Natural killer cell (primary cell): ENCODE measurements at regions not wholly inside any gene's neighbourhood (a gene's known extent, or its start where the extent isn't known, plus 50 kb on each side); places are given as distances from the start of the nearest gene placed in this dataset.

ENCODE experiments used
- ATAC-seq, 3 donors: fragments of 150-1000 bp in 2 of 3; fragments of 200-7000 bp in 1 of 3; cut with Tn5 transposase; 1 replicate in 1 of 3; 2 replicates in 2 of 3; pipeline ENCODE4 v1.10.0; 2021; ENCODE audit warnings: mild to moderate bottlenecking in 2 of 3, moderate library complexity in 2 of 3
- DNase-seq, 2 donors: peaks; one replicate each; pipeline versions ENCODE4 v3.0.0 to v3.0.0-alpha.2; 2013 to 2021; ENCODE audit warnings: mixed read lengths in 1 of 2
- H3K27ac ChIP-seq: one replicate; pipeline ENCODE4 v1.5.1; 2013; ENCODE audit warnings: mild to moderate bottlenecking, low read length
- H3K27me3 ChIP-seq: one replicate; pipeline ENCODE4 v1.6.1; 2013; ENCODE audit warnings: low read length; ENCODE audit not compliant: control insufficient read depth, insufficient read depth
- H3K36me3 ChIP-seq: one replicate; pipeline ENCODE4 v1.6.1; 2013; ENCODE audit warnings: low read length; ENCODE audit not compliant: control insufficient read depth, insufficient read depth
- H3K4me1 ChIP-seq: one replicate; pipeline ENCODE4 v1.6.1; 2013; ENCODE audit warnings: low read length; ENCODE audit not compliant: control insufficient read depth, insufficient read depth
- H3K4me3 ChIP-seq: one replicate; pipeline ENCODE4 v1.5.1; 2013; ENCODE audit warnings: low read length
- H3K9me3 ChIP-seq: one replicate; pipeline ENCODE4 v1.6.1; 2013; ENCODE audit warnings: low read length; ENCODE audit not compliant: control insufficient read depth, insufficient read depth
- H3K27ac Mint-ChIP-seq, 2 donors: one replicate each; pipeline ENCODE4 v1.8.0; 2022; ENCODE audit warnings: mild to moderate bottlenecking in 2 of 2, mixed read lengths in 2 of 2, moderate library complexity in 1 of 2
- H3K27me3 Mint-ChIP-seq, 2 donors: one replicate each; pipeline ENCODE4 v1.8.0; 2022; ENCODE audit warnings: low read depth in 2 of 2, mixed read lengths in 2 of 2
- H3K36me3 Mint-ChIP-seq: one replicate; pipeline ENCODE4 v1.8.0; 2022; ENCODE audit warnings: mixed read lengths
- H3K4me1 Mint-ChIP-seq, 2 donors: one replicate each; pipeline ENCODE4 v1.8.0; 2022; ENCODE audit warnings: mixed read lengths in 2 of 2
- H3K4me3 Mint-ChIP-seq: one replicate; pipeline ENCODE4 v1.8.0; 2022; ENCODE audit warnings: mild to moderate bottlenecking, moderate library complexity, mixed read lengths
- H3K9me3 Mint-ChIP-seq, 2 donors: one replicate each; pipeline ENCODE4 v1.8.0; 2022; ENCODE audit warnings: mixed read lengths in 2 of 2
- CTCF ChIP-seq: fragments of 200-600 bp; IDR thresholded peaks from one replicate; pipeline ENCODE4 v1.8.0; 2022; ENCODE audit warnings: antibody characterized with exemption
- WGBS: methylation state at CpG from one replicate; pipeline ENCODE4 v1.1.7; 2013; ENCODE audit warnings: missing lambda C conversion rate; ENCODE audit not compliant: insufficient coverage; 5-methylcytosine and 5-hydroxymethylcytosine counted together
- intact Hi-C: fragments of 100-400 bp; cut with micrococcal nuclease; formaldehyde crosslinking; loops from one replicate; pipeline ENCODE4 v1.14.2; 2022

- Histone ChIP-seq H3K36me3 (no peaks in the 10 kb centered on the region), H3K4me3 (no peak overlapping the region), H3K27me3 (no peaks in the 10 kb centered on the region), H3K4me1 (no peaks in the 10 kb centered on the region), H3K9me3 (no peaks in the 10 kb centered on the region), H3K27ac (no peak overlapping the region)
- H3K27ac Mint-ChIP-seq, result no peak overlapping the region
- no peak for TF ChIP-seq CTCF
- DNase-seq (no peak), ATAC-seq (no peak)
- no peak overlapping the region for H3K4me3 Mint-ChIP-seq
- 58% methylated on average over 5 of the region's 7 CpGs for WGBS
- no peaks in the 10 kb centered on the region for H3K9me3 Mint-ChIP-seq
- intact Hi-C loops, result no loop called here
- no peaks in the 10 kb centered on the region for H3K36me3 Mint-ChIP-seq
- H3K4me1 Mint-ChIP-seq, result peaks cover 0 to 5% of the 10 kb centered on the region in 2 donors
- peaks cover 13 to 15% of the 10 kb centered on the region in 2 donors for H3K27me3 Mint-ChIP-seq
Measured at GRCh38 chr19:29371251-29372090, 154.3 kb upstream of the VSTM2B start.

- 61% methylated on average over 5 of the region's 5 CpGs for WGBS
- Histone ChIP-seq H3K4me1 (no peaks in the 10 kb centered on the region), H3K27ac (no peak overlapping the region), H3K4me3 (no peak overlapping the region), H3K9me3 (no peaks in the 10 kb centered on the region), H3K27me3 (no peaks in the 10 kb centered on the region), H3K36me3 (no peaks in the 10 kb centered on the region)
- Mint-ChIP-seq H3K9me3 (no peaks in the 10 kb centered on the region), H3K27ac (no peak overlapping the region), H3K27me3 (peaks cover 10 to 13% of the 10 kb centered on the region in 2 donors), H3K4me1 (peaks cover 0 to 5% of the 10 kb centered on the region in 2 donors), H3K36me3 (no peaks in the 10 kb centered on the region), H3K4me3 (no peak overlapping the region)
- no peak for TF ChIP-seq CTCF
- intact Hi-C loops, result no loop called here
- DNase-seq, result no peak
- ATAC-seq, result no peak
Measured at GRCh38 chr19:29372091-29372415, 153.7 kb upstream of the VSTM2B start.

GRCh38 chr19:29372461-29372860, 153.3 kb upstream of the VSTM2B start:
- H3K36me3 Mint-ChIP-seq, result no peaks in the 10 kb centered on the region
- H3K27ac ChIP-seq, result no peak overlapping the region
- ATAC-seq, result no peak
- peaks cover 0 to 5% of the 10 kb centered on the region in 2 donors for H3K4me1 Mint-ChIP-seq
- no peak for TF ChIP-seq CTCF
- no peaks in the 10 kb centered on the region for H3K9me3 Mint-ChIP-seq
- peaks cover 8 to 15% of the 10 kb centered on the region in 2 donors for H3K27me3 Mint-ChIP-seq
- H3K4me3 Mint-ChIP-seq, result no peak overlapping the region
- no peak overlapping the region for H3K4me3 ChIP-seq
- H3K36me3 ChIP-seq, result no peaks in the 10 kb centered on the region
- no peaks in the 10 kb centered on the region for H3K9me3 ChIP-seq
- no peaks in the 10 kb centered on the region for H3K27me3 ChIP-seq
- H3K4me1 ChIP-seq, result no peaks in the 10 kb centered on the region
- intact Hi-C loops, result no loop called here
- 84% methylated on average over 3 of the region's 3 CpGs for WGBS
- H3K27ac Mint-ChIP-seq, result no peak overlapping the region
- DNase-seq, result peak in 1 of 2 donors; percentile 6
